ENCODE measurements at regions not wholly inside any gene's neighbourhood (a gene's known extent, or its start where the extent isn't known, plus 50 kb on each side); places are given as distances from the start of the nearest gene placed in this dataset.

DNA sequence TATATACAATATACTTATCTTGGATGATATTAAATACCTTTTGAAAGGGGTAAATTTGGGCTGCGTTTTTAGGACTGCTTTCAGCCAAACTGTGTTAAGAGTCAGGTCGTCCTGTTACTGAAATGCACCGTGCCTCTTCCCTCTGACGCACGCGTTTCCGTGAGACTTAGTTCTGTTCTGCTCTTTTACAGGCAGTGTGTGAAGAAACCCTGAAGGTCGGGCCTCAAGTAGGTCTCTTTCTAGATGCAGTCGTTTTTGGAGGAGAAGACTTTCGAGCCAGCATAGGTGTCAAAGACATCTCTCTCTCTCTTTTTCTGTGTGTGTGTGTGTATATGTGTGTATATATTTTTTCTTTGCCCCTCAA lies 107.0 kb downstream of the ZIC5 start:
- dilution Hi-C loops (cut with MboI; ENCODE audit: extremely low pct_ligation_motif_present, low sequenced_read_pairs): no loop called here
- no peaks in the 10 kb centered on the region for H3K9me1 ChIP-seq (ENCODE audit: control insufficient read depth, extremely low read depth, insufficient read depth, low read length)
- no peaks in the 10 kb centered on the region for H3K4me1 ChIP-seq (ENCODE audit: control insufficient read depth, extremely low read depth, insufficient read depth, low read length)
- no peak for TF ChIP-seq EZH2 (IDR thresholded peaks at IDR 0.05; ENCODE audit: low read length)
- TF ChIP-seq, protein P1, sequence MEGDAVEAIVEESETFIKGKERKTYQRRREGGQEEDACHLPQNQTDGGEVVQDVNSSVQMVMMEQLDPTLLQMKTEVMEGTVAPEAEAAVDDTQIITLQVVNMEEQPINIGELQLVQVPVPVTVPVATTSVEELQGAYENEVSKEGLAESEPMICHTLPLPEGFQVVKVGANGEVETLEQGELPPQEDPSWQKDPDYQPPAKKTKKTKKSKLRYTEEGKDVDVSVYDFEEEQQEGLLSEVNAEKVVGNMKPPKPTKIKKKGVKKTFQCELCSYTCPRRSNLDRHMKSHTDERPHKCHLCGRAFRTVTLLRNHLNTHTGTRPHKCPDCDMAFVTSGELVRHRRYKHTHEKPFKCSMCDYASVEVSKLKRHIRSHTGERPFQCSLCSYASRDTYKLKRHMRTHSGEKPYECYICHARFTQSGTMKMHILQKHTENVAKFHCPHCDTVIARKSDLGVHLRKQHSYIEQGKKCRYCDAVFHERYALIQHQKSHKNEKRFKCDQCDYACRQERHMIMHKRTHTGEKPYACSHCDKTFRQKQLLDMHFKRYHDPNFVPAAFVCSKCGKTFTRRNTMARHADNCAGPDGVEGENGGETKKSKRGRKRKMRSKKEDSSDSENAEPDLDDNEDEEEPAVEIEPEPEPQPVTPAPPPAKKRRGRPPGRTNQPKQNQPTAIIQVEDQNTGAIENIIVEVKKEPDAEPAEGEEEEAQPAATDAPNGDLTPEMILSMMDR (optimal IDR thresholded peaks at IDR 0.05 in 1 of 3, IDR thresholded peaks at IDR 0.05 in 1 of 3, conservative IDR thresholded peaks at IDR 0.05 in 1 of 3; ENCODE audit: extremely low read depth in 1 of 3, insufficient read depth in 2 of 3, low read length in 3 of 3): no peak
- H3K27ac ChIP-seq (ENCODE audit: control insufficient read depth, insufficient read depth, low read length): no peak overlapping the region
- no peak overlapping the region for H2AFZ ChIP-seq (ENCODE audit: control insufficient read depth, low read length)
- H3K4me2 ChIP-seq (ENCODE audit: control insufficient read depth, extremely low read depth, insufficient read depth, low read depth, low read length): no peak overlapping the region
- no peak overlapping the region for H3K4me3 ChIP-seq (ENCODE audit: control insufficient read depth in 2 of 3, extremely low read depth in 1 of 3, insufficient read depth in 2 of 3, low read depth in 1 of 3, low read length in 3 of 3)
- no peaks in the 10 kb centered on the region for H3K36me3 ChIP-seq (ENCODE audit: control insufficient read depth in 2 of 2, extremely low read depth in 1 of 2, insufficient read depth in 2 of 2, low read length in 2 of 2)
- FAIRE-seq: no peak
- H3K9me3 ChIP-seq (ENCODE audit: control insufficient read depth, low read depth, low read length): no peaks in the 10 kb centered on the region
- H3K79me2 ChIP-seq (ENCODE audit: control insufficient read depth, insufficient read depth, low read length): no peaks in the 10 kb centered on the region
- H3K9ac ChIP-seq (ENCODE audit: control insufficient read depth, extremely low read depth, insufficient read depth, low read length): no peak overlapping the region
- no peak for DNase-seq (ENCODE audit: low read depth, low spot score)
- H3K27me3 ChIP-seq (ENCODE audit: control insufficient read depth, extremely low read depth, insufficient read depth, low read length): no peaks in the 10 kb centered on the region
- no peaks in the 10 kb centered on the region for H4K20me1 ChIP-seq (ENCODE audit: control insufficient read depth, extremely low read depth, insufficient read depth, low read length)

DNA sequence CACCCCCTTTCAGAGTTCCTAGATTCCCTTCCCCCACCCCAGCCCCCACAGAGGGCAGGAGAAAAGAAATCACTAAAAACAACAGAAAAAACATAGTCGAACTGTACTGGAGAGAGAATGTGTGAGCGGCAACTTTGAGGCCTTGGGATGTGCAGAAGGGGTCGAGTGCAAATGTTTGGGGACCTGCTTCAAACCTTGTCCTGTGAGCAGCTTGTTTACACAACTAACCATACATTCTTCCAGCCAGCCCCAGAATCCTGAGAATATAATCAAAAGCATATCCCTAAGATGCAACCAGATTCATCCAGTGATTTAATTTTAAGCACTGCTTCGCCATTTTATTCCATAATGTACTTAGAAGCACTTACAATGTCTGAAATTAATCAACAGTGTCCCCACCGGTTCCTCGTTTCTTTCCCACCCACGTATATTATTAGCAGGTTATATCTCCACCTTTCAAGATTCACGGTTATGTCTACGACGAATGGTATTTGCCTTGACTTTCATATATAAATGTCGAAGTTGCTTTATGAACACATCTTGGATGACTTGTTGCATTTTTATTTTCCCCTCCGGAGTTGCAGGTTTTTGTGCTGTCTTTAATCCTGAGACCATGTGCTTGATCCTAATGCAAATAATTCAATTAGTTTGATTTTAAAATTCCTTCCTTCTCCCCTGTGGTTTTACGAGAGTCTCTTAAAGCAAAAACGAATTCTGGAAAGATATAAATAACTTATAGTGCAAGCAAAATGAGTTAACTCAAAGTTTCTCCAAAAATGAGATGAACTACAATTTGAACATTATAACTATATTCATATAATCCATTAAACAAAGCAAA lies 107.6 kb downstream of the ZIC5 start:
- TF ChIP-seq EZH2 (IDR thresholded peaks at IDR 0.05; ENCODE audit: low read length): no peak
- TF ChIP-seq, protein P1 (optimal IDR thresholded peaks at IDR 0.05 in 1 of 3, IDR thresholded peaks at IDR 0.05 in 1 of 3, conservative IDR thresholded peaks at IDR 0.05 in 1 of 3; ENCODE audit: extremely low read depth in 1 of 3, insufficient read depth in 2 of 3, low read length in 3 of 3): no peak
- H3K4me3 ChIP-seq (ENCODE audit: control insufficient read depth in 2 of 3, extremely low read depth in 1 of 3, insufficient read depth in 2 of 3, low read depth in 1 of 3, low read length in 3 of 3): no peak overlapping the region
- H3K27me3 ChIP-seq (ENCODE audit: control insufficient read depth, extremely low read depth, insufficient read depth, low read length): no peaks in the 10 kb centered on the region
- H3K9ac ChIP-seq (ENCODE audit: control insufficient read depth, extremely low read depth, insufficient read depth, low read length): no peak overlapping the region
- H3K4me2 ChIP-seq (ENCODE audit: control insufficient read depth, extremely low read depth, insufficient read depth, low read depth, low read length): no peak overlapping the region
- H4K20me1 ChIP-seq (ENCODE audit: control insufficient read depth, extremely low read depth, insufficient read depth, low read length): no peaks in the 10 kb centered on the region
- no peak overlapping the region for H2AFZ ChIP-seq (ENCODE audit: control insufficient read depth, low read length)
- H3K9me1 ChIP-seq (ENCODE audit: control insufficient read depth, extremely low read depth, insufficient read depth, low read length): no peaks in the 10 kb centered on the region
- FAIRE-seq (no peak), DNase-seq (ENCODE audit: low read depth, low spot score) (no peak)
- H3K9me3 ChIP-seq (ENCODE audit: control insufficient read depth, low read depth, low read length): no peaks in the 10 kb centered on the region
- no peak overlapping the region for H3K27ac ChIP-seq (ENCODE audit: control insufficient read depth, insufficient read depth, low read length)
- no peaks in the 10 kb centered on the region for H3K79me2 ChIP-seq (ENCODE audit: control insufficient read depth, insufficient read depth, low read length)
- no peaks in the 10 kb centered on the region for H3K36me3 ChIP-seq (ENCODE audit: control insufficient read depth in 2 of 2, extremely low read depth in 1 of 2, insufficient read depth in 2 of 2, low read length in 2 of 2)
- dilution Hi-C loops (cut with MboI; ENCODE audit: extremely low pct_ligation_motif_present, low sequenced_read_pairs): no loop called here
- H3K4me1 ChIP-seq (ENCODE audit: control insufficient read depth, extremely low read depth, insufficient read depth, low read length): no peaks in the 10 kb centered on the region
